ENCODE measurements at regions not wholly inside any gene's neighbourhood (a gene's known extent, or its start where the extent isn't known, plus 50 kb on each side); places are given as distances from the start of the nearest gene placed in this dataset.

DNA sequence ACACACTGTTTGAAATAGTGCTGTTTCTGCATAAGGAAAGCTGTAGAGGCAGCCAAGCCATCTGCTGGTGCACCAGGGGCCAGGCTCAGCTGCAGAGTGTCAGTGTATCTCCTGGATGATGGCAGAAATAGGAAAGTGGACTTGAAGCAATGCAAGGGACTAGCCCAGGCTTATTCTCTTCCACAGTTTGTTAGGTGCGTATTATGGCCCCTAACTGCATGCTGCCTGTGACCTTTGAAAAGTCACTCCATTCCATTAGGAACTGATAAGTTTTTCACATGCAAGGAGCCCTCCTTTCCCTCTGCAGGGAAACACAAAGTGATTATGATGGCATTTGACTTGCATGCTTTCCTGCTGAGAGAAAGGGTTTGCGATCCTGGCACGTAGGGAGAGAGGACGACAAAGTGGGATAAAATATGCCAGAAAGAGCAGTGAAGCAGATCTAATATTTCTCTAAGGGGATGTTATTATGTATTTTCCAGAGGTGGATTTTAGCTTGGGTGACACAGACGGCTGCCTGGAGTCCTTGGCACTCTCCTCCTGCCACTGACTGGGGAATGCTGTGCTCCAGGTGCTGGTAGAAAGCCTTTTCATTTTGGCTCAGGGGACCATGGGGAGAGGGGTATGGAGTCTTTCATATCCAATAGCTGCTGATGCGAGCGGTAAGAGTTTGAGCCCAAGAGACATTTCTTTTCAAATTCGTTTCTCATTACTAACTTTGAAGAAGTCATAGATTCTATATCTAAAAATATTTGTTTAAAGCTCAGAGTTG lies 402.1 kb upstream of the B3GALT2 start:
- TF ChIP-seq EGR1 (IDR thresholded peaks at IDR 0.05; ENCODE audit: borderline replicate concordance in 1 of 2, low read depth in 2 of 2, low read length in 2 of 2): no peak
- TF ChIP-seq SMAD5 (IDR thresholded peaks at IDR 0.05; ENCODE audit: low read depth): no peak
- TF ChIP-seq MXI1 (IDR thresholded peaks at IDR 0.05; ENCODE audit: low read depth, low read length): no peak
- no peak for TF ChIP-seq NFYB (IDR thresholded peaks at IDR 0.05; ENCODE audit: insufficient read depth, low read depth, low read length)
- TF ChIP-seq, protein P1, sequence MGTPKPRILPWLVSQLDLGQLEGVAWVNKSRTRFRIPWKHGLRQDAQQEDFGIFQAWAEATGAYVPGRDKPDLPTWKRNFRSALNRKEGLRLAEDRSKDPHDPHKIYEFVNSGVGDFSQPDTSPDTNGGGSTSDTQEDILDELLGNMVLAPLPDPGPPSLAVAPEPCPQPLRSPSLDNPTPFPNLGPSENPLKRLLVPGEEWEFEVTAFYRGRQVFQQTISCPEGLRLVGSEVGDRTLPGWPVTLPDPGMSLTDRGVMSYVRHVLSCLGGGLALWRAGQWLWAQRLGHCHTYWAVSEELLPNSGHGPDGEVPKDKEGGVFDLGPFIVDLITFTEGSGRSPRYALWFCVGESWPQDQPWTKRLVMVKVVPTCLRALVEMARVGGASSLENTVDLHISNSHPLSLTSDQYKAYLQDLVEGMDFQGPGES (IDR thresholded peaks at IDR 0.05): no peak
- no peak for TF ChIP-seq TBL1XR1 (IDR thresholded peaks at IDR 0.05; ENCODE audit: low read depth, low read length)
- TF ChIP-seq, protein P2, sequence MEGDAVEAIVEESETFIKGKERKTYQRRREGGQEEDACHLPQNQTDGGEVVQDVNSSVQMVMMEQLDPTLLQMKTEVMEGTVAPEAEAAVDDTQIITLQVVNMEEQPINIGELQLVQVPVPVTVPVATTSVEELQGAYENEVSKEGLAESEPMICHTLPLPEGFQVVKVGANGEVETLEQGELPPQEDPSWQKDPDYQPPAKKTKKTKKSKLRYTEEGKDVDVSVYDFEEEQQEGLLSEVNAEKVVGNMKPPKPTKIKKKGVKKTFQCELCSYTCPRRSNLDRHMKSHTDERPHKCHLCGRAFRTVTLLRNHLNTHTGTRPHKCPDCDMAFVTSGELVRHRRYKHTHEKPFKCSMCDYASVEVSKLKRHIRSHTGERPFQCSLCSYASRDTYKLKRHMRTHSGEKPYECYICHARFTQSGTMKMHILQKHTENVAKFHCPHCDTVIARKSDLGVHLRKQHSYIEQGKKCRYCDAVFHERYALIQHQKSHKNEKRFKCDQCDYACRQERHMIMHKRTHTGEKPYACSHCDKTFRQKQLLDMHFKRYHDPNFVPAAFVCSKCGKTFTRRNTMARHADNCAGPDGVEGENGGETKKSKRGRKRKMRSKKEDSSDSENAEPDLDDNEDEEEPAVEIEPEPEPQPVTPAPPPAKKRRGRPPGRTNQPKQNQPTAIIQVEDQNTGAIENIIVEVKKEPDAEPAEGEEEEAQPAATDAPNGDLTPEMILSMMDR (IDR thresholded peaks at IDR 0.05 in 2 of 3, conservative IDR thresholded peaks at IDR 0.05 in 1 of 3; ENCODE audit: control insufficient read depth in 2 of 3, extremely low read depth in 1 of 3, insufficient read depth in 1 of 3, low read depth in 3 of 3, low read length in 3 of 3): no peak
- TF ChIP-seq, protein P3, sequence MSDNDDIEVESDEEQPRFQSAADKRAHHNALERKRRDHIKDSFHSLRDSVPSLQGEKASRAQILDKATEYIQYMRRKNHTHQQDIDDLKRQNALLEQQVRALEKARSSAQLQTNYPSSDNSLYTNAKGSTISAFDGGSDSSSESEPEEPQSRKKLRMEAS (IDR thresholded peaks at IDR 0.05; ENCODE audit: low read depth, low read length): no peak
- no peak for TF ChIP-seq EZH2 (IDR thresholded peaks at IDR 0.05; ENCODE audit: borderline replicate concordance, control insufficient read depth, low read depth, low read length)
